WTC11 (cell line): ENCODE measurements at regions not wholly inside any gene's neighbourhood (a gene's known extent, or its start where the extent isn't known, plus 50 kb on each side); places are given as distances from the start of the nearest gene placed in this dataset.

ENCODE experiments used
- ATAC-seq: fragments of 200-7000 bp; cut with Tn5 transposase; 2 replicates; pipeline ENCODE4 v1.10.0; 2021; ENCODE audit warnings: mild to moderate bottlenecking, moderate library complexity
- CTCF ChIA-PET: fragments of 300-600 bp; sonication (Branson Sonifier 250); formaldehyde crosslinking; loops from one replicate; lab custom pipeline; 2021; ENCODE audit warnings: antibody characterized with exemption; lab: Charles Lee
- POLR2A ChIA-PET: fragments of 350-600 bp; sonication (Branson Sonifier 250); formaldehyde crosslinking; loops from one replicate; lab custom pipeline; 2021; ENCODE audit warnings: antibody characterized with exemption; lab: Charles Lee
- DNase-seq: peaks from one replicate; pipeline ENCODE4 v3.0.0; 2021; ENCODE audit warnings: low spot score
- H3K27ac Mint-ChIP-seq: 2 replicates; pipeline ENCODE4 v1.8.0; 2021; ENCODE audit warnings: mixed read lengths
- H3K27me3 Mint-ChIP-seq: 2 replicates; pipeline ENCODE4 v1.8.0; 2021; ENCODE audit warnings: low read depth, mild to moderate bottlenecking, moderate library complexity, mixed read lengths
- H3K36me3 Mint-ChIP-seq: 2 replicates; pipeline ENCODE4 v1.8.0; 2021; ENCODE audit warnings: mixed read lengths
- H3K4me1 Mint-ChIP-seq: 2 replicates; pipeline ENCODE4 v1.8.0; 2022; ENCODE audit warnings: mixed read lengths
- H3K4me3 Mint-ChIP-seq: 2 replicates; pipeline ENCODE4 v1.8.0; 2021; ENCODE audit warnings: mild to moderate bottlenecking, moderate library complexity, mixed read lengths
- H3K9me3 Mint-ChIP-seq: 2 replicates; pipeline ENCODE4 v1.8.0; 2021; ENCODE audit warnings: mixed read lengths
- GTF2I ChIP-seq: fragments of 250-450 bp; sonication (Bioruptor Pico); conservative IDR thresholded peaks from 2 replicates; pipeline ENCODE4 v1.4.0; 2021; ENCODE audit warnings: mild to moderate bottlenecking
- JUN ChIP-seq: sonication (generic); formaldehyde crosslinking; IDR thresholded peaks from 2 replicates; pipeline ENCODE4 v1.8.0; 2023; ENCODE audit warnings: mild to moderate bottlenecking, missing genetic modification reagents
- MYBL2 ChIP-seq: sonication (generic); formaldehyde crosslinking; IDR thresholded peaks from 2 replicates; pipeline ENCODE4 v1.8.1; 2023; ENCODE audit warnings: mild to moderate bottlenecking, moderate library complexity, missing genetic modification reagents
- NFATC4 ChIP-seq: fragments of 250-450 bp; sonication (Bioruptor Pico); IDR thresholded peaks from 2 replicates; pipeline ENCODE4 v1.9.0; 2021; ENCODE audit warnings: mild to moderate bottlenecking
- NFE2L1 ChIP-seq: sonication (generic); formaldehyde crosslinking; IDR thresholded peaks from 2 replicates; pipeline ENCODE4 v1.8.1; 2023; ENCODE audit warnings: missing genetic modification reagents
- NFYB ChIP-seq: sonication (generic); formaldehyde crosslinking; conservative IDR thresholded peaks from 2 replicates; pipeline ENCODE4 v1.8.0; 2022; ENCODE audit warnings: low read depth, missing genetic modification reagents
- NR2C2 ChIP-seq: sonication (generic); formaldehyde crosslinking; IDR thresholded peaks from 2 replicates; pipeline ENCODE4 v1.8.0; 2022; ENCODE audit warnings: mild to moderate bottlenecking, missing genetic modification reagents
- ZNF219 ChIP-seq: sonication (generic); formaldehyde crosslinking; IDR thresholded peaks from 2 replicates; pipeline ENCODE4 v1.8.0; 2023; ENCODE audit warnings: missing genetic modification reagents, mild to moderate bottlenecking, borderline replicate concordance
- ZNF263 ChIP-seq: sonication (generic); formaldehyde crosslinking; IDR thresholded peaks from 2 replicates; pipeline ENCODE4 v1.8.1; 2022; ENCODE audit warnings: low read depth, mild to moderate bottlenecking, moderate library complexity, missing genetic modification reagents
- TF ChIP-seq, protein P1 (sequence below): sonication (generic); formaldehyde crosslinking; IDR thresholded peaks from 2 replicates; pipeline ENCODE4 v1.8.0; 2022; ENCODE audit warnings: mild to moderate bottlenecking, missing genetic modification reagents
- TF ChIP-seq, protein P2 (sequence below): sonication (generic); formaldehyde crosslinking; IDR thresholded peaks from 2 replicates; pipeline ENCODE4 v1.8.1; 2023; ENCODE audit warnings: mild to moderate bottlenecking, missing genetic modification reagents
- TF ChIP-seq, protein P3 (sequence below): sonication (generic); formaldehyde crosslinking; conservative IDR thresholded peaks from 2 replicates; pipeline ENCODE4 v1.8.1; 2023; ENCODE audit warnings: mild to moderate bottlenecking, low read depth, missing genetic modification reagents, moderate library complexity
- TF ChIP-seq, protein P4 (sequence below): sonication (generic); formaldehyde crosslinking; IDR thresholded peaks from 2 replicates; pipeline ENCODE4 v1.8.1; 2023; ENCODE audit warnings: mild to moderate bottlenecking, missing genetic modification reagents

DNA sequence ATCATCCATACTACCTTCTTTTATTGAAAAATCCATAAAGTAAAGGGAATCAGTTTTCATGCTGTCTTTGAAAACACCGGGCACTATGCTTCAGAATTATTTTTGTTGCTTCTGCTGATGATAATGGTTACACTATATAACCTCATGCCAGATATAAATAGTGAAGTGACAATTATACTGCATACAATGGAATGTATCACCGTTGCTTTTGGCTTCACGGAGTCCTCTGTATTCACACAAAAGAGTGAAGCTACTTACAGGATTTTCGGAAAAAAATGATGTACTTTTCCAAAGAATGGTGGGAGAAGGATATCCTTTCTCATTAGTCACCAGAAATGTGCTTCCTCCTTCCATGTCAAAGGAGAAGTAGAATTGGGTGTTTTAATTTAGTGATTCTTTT is 159.1 kb upstream of the PITX2 start (continued):
- TF ChIP-seq NFATC4 (CRISPR knock-in tag) = no peak
- no peak for TF ChIP-seq ZNF263 (CRISPR knock-in tag)
- no peak for TF ChIP-seq NFYB (CRISPR knock-in tag)
- no peak for TF ChIP-seq ZNF219
- TF ChIP-seq, protein P1, sequence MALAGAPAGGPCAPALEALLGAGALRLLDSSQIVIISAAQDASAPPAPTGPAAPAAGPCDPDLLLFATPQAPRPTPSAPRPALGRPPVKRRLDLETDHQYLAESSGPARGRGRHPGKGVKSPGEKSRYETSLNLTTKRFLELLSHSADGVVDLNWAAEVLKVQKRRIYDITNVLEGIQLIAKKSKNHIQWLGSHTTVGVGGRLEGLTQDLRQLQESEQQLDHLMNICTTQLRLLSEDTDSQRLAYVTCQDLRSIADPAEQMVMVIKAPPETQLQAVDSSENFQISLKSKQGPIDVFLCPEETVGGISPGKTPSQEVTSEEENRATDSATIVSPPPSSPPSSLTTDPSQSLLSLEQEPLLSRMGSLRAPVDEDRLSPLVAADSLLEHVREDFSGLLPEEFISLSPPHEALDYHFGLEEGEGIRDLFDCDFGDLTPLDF (CRISPR knock-in tag) = no peak
- TF ChIP-seq, protein P2, sequence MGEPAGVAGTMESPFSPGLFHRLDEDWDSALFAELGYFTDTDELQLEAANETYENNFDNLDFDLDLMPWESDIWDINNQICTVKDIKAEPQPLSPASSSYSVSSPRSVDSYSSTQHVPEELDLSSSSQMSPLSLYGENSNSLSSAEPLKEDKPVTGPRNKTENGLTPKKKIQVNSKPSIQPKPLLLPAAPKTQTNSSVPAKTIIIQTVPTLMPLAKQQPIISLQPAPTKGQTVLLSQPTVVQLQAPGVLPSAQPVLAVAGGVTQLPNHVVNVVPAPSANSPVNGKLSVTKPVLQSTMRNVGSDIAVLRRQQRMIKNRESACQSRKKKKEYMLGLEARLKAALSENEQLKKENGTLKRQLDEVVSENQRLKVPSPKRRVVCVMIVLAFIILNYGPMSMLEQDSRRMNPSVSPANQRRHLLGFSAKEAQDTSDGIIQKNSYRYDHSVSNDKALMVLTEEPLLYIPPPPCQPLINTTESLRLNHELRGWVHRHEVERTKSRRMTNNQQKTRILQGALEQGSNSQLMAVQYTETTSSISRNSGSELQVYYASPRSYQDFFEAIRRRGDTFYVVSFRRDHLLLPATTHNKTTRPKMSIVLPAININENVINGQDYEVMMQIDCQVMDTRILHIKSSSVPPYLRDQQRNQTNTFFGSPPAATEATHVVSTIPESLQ (CRISPR knock-in tag) = no peak
- TF ChIP-seq JUN (CRISPR knock-in tag) = no peak
- TF ChIP-seq NR2C2 (CRISPR knock-in tag) = no peak

GRCh38 chr4:110787109-110787508 is 164.2 kb upstream of the PITX2 start:
- ATAC-seq (no peak), DNase-seq (no peak)
- no peak overlapping the region for H3K4me3 Mint-ChIP-seq
- TF ChIP-seq NFE2L1 = no peak
- CTCF ChIA-PET = no interaction called here
- no peak overlapping the region for H3K27ac Mint-ChIP-seq
- POLR2A ChIA-PET = no interaction called here
- no peaks in the 10 kb centered on the region for H3K9me3 Mint-ChIP-seq
- no peaks in the 10 kb centered on the region for H3K36me3 Mint-ChIP-seq
- no peaks in the 10 kb centered on the region for H3K27me3 Mint-ChIP-seq
- H3K4me1 Mint-ChIP-seq = 0 out of 2 replicates have a peak, but pooled peaks cover 5% of the 10 kb centered on the region

DNA sequence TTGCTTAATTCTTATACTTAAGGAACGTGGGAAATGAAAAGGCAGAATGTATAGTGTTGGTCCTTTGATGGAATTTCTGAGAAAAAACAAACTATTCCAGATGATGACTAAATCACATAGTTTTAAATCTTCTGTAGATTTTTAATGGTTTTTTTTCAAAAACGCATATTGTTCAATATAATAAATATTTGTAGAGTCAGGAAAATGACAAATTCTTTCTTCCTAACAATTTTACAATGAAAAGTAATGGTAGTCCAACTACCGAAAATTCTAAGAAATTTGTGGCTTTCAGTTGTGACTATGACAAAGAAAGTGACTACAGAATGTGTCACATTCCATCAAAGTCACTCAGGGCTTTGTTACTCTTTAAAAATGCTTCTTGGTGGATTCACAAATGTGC is 164.8 kb upstream of the PITX2 start:
- DNase-seq (no peak), ATAC-seq (no peak)
- H3K9me3 Mint-ChIP-seq = no peaks in the 10 kb centered on the region
- no peak overlapping the region for H3K4me3 Mint-ChIP-seq
- no peak overlapping the region for H3K27ac Mint-ChIP-seq
- TF ChIP-seq GTF2I (CRISPR knock-in tag) = no peak
- CTCF ChIA-PET = no interaction called here
- H3K36me3 Mint-ChIP-seq = no peaks in the 10 kb centered on the region
- no peaks in the 10 kb centered on the region for H3K27me3 Mint-ChIP-seq
- H3K4me1 Mint-ChIP-seq = peaks cover 9% of the 10 kb centered on the region; the same call in 1 of the 2 replicates
- POLR2A ChIA-PET = no interaction called here

GRCh38 chr4:110788302-110788701 is 165.4 kb upstream of the PITX2 start:
- CTCF ChIA-PET = no interaction called here
- DNase-seq (no peak), ATAC-seq (no peak)
- POLR2A ChIA-PET = no interaction called here
- TF ChIP-seq MYBL2 (CRISPR knock-in tag) = no peak
- H3K27ac Mint-ChIP-seq = no peak overlapping the region
- H3K9me3 Mint-ChIP-seq = no peaks in the 10 kb centered on the region
- H3K27me3 Mint-ChIP-seq = no peaks in the 10 kb centered on the region
- no peaks in the 10 kb centered on the region for H3K36me3 Mint-ChIP-seq
- peaks cover 12% of the 10 kb centered on the region for H3K4me1 Mint-ChIP-seq
- H3K4me3 Mint-ChIP-seq = no peak overlapping the region

DNA sequence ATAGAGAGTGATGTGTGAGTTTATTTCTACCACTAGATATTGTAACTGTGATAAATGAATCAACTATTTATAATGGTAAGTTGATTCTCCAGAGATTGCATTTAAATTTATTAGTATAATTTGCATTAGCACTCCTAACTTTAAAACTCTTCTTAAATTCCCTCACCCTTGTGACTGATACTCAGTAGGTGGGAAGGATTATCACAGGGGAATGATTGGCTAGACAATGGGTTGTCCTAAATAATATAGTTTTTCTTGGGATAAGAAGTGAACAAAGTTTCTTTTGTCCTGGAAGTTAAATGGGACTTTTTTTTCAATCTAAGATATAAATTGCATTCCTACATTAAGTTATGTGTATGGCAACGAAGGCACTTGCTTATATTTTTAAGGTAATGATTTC is 169.2 kb upstream of the PITX2 start:
- CTCF ChIA-PET = no interaction called here
- Mint-ChIP-seq H3K9me3 (no peaks in the 10 kb centered on the region), H3K27ac (no peak overlapping the region), H3K27me3 (no peaks in the 10 kb centered on the region), H3K4me3 (no peak overlapping the region)
- POLR2A ChIA-PET = no interaction called here
- DNase-seq (no peak), ATAC-seq (no peak)
- TF ChIP-seq, protein P3, sequence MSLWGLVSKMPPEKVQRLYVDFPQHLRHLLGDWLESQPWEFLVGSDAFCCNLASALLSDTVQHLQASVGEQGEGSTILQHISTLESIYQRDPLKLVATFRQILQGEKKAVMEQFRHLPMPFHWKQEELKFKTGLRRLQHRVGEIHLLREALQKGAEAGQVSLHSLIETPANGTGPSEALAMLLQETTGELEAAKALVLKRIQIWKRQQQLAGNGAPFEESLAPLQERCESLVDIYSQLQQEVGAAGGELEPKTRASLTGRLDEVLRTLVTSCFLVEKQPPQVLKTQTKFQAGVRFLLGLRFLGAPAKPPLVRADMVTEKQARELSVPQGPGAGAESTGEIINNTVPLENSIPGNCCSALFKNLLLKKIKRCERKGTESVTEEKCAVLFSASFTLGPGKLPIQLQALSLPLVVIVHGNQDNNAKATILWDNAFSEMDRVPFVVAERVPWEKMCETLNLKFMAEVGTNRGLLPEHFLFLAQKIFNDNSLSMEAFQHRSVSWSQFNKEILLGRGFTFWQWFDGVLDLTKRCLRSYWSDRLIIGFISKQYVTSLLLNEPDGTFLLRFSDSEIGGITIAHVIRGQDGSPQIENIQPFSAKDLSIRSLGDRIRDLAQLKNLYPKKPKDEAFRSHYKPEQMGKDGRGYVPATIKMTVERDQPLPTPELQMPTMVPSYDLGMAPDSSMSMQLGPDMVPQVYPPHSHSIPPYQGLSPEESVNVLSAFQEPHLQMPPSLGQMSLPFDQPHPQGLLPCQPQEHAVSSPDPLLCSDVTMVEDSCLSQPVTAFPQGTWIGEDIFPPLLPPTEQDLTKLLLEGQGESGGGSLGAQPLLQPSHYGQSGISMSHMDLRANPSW = no peak
- TF ChIP-seq, protein P4, sequence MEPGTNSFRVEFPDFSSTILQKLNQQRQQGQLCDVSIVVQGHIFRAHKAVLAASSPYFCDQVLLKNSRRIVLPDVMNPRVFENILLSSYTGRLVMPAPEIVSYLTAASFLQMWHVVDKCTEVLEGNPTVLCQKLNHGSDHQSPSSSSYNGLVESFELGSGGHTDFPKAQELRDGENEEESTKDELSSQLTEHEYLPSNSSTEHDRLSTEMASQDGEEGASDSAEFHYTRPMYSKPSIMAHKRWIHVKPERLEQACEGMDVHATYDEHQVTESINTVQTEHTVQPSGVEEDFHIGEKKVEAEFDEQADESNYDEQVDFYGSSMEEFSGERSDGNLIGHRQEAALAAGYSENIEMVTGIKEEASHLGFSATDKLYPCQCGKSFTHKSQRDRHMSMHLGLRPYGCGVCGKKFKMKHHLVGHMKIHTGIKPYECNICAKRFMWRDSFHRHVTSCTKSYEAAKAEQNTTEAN (CRISPR knock-in tag) = no peak
- no peak for TF ChIP-seq NR2C2 (CRISPR knock-in tag)
- TF ChIP-seq, all 79 proteins: peak for 0
- no peaks in the 10 kb centered on the region for H3K36me3 Mint-ChIP-seq
- peaks cover 28% of the 10 kb centered on the region for H3K4me1 Mint-ChIP-seq
